Neural cell (in vitro differentiated cells): ENCODE measurements at regions not wholly inside any gene's neighbourhood (a gene's known extent, or its start where the extent isn't known, plus 50 kb on each side); places are given as distances from the start of the nearest gene placed in this dataset.

ENCODE experiments used
- H2AFZ ChIP-seq: fragments of 200-600, 300-800 bp; sonication (generic), shearing (Covaris generic); 2 replicates; pipeline ENCODE4 v1.6.0; 2014; ENCODE audit warnings: low read depth, mild to moderate bottlenecking, antibody characterized with exemption, low read length, moderate library complexity
- H3F3A ChIP-seq: fragments of 200-600 bp; shearing (Covaris generic); 2 replicates; pipeline ENCODE4 v1.6.1; 2016; ENCODE audit warnings: mild to moderate bottlenecking, moderate library complexity, mixed read lengths, antibody characterized with exemption, low read length; ENCODE audit not compliant: insufficient read depth, poor library complexity, severe bottlenecking
- H3K27ac ChIP-seq: fragments of 200-600, 300-800 bp; sonication (generic), shearing (Covaris generic); 2 replicates; pipeline ENCODE4 v1.5.1; 2014; ENCODE audit warnings: mild to moderate bottlenecking, low read length, moderate library complexity
- H3K27me3 ChIP-seq: fragments of 300-800, 200-600 bp; sonication (generic), shearing (Covaris generic); 2 replicates; pipeline ENCODE4 v1.6.0; 2014; ENCODE audit warnings: mild to moderate bottlenecking, low read depth, low read length, moderate library complexity; ENCODE audit not compliant: insufficient read depth
- H3K36me3 ChIP-seq: fragments of 300-800, 200-600 bp; sonication (generic), shearing (Covaris generic); 2 replicates; pipeline ENCODE4 v1.5.1; 2014; ENCODE audit warnings: mild to moderate bottlenecking, antibody characterized with exemption, low read length, moderate library complexity; ENCODE audit not compliant: insufficient read depth
- H3K4me2 ChIP-seq: fragments of 300-800, 200-600 bp; sonication (generic), shearing (Covaris generic); 2 replicates; pipeline ENCODE4 v1.6.0; 2014; ENCODE audit warnings: mild to moderate bottlenecking, low read length
- H3K4me3 ChIP-seq: fragments of 300-800, 200-600 bp; sonication (generic), shearing (Covaris generic); 2 replicates; pipeline ENCODE4 v1.5.1; 2014; ENCODE audit warnings: mild to moderate bottlenecking, low read length, moderate library complexity
- H3K79me2 ChIP-seq: fragments of 200-600 bp; shearing (Covaris generic); replicated peaks from 2 replicates; pipeline ENCODE4 v1.6.0; 2014; ENCODE audit warnings: mild to moderate bottlenecking, low read length, moderate library complexity; ENCODE audit not compliant: insufficient read depth
- H3K9ac ChIP-seq: fragments of 300-800, 200-600 bp; sonication (generic), shearing (Covaris generic); 2 replicates; pipeline ENCODE4 v1.6.1; 2016; ENCODE audit warnings: mild to moderate bottlenecking, low read length, mixed read lengths
- H3K9me2 ChIP-seq: fragments of 200-600 bp; shearing (Covaris generic); 2 replicates; pipeline ENCODE4 v1.6.1; 2016; ENCODE audit warnings: mild to moderate bottlenecking, low read length, mixed read lengths; ENCODE audit not compliant: insufficient read depth
- H3K9me3 ChIP-seq: fragments of 200-600, 300-800 bp; sonication (generic), shearing (Covaris generic); 2 replicates; pipeline ENCODE4 v1.6.1; 2016; ENCODE audit warnings: mild to moderate bottlenecking, mixed run types, low read length, moderate library complexity, mixed read lengths
- H4K20me1 ChIP-seq: fragments of 200-600 bp; shearing (Covaris generic); 2 replicates; pipeline ENCODE4 v1.6.1; 2016; ENCODE audit warnings: mild to moderate bottlenecking, mixed run types; ENCODE audit not compliant: insufficient read depth
- EZH2 ChIP-seq: fragments of 200-600, 300-800 bp; shearing (Covaris generic), sonication (generic); IDR thresholded peaks from 2 replicates; pipeline ENCODE4 v1.6.1; 2014; ENCODE audit warnings: antibody characterized with exemption, low read length, borderline replicate concordance, mild to moderate bottlenecking; ENCODE audit not compliant: insufficient read depth, poor library complexity, severe bottlenecking
- MXI1 ChIP-seq: fragments of 450-650 bp; conservative IDR thresholded peaks from 2 replicates; pipeline ENCODE4 v1.6.1; 2014; ENCODE audit warnings: antibody characterized with exemption, mild to moderate bottlenecking; ENCODE audit not compliant: poor library complexity, severe bottlenecking
- POLR2AphosphoS5 ChIP-seq: IDR thresholded peaks from 2 replicates; pipeline ENCODE4 v1.6.1; 2012
- RAD21 ChIP-seq: fragments of 450-650 bp; conservative IDR thresholded peaks from 2 replicates; pipeline ENCODE4 v1.6.1; 2014; ENCODE audit warnings: antibody characterized with exemption, mild to moderate bottlenecking, moderate library complexity
- TAF1 ChIP-seq: IDR thresholded peaks from 2 replicates; pipeline ENCODE4 v1.6.1; 2012; ENCODE audit warnings: low read depth
- TF ChIP-seq, protein P1 (sequence below): IDR thresholded peaks from 2 replicates; pipeline ENCODE4 v1.6.1; 2012; ENCODE audit warnings: borderline replicate concordance
- TF ChIP-seq, protein P2 (sequence below): fragments of 450-650 bp; IDR thresholded peaks from 2 replicates; pipeline ENCODE4 v1.5.1; 2014; ENCODE audit warnings: antibody characterized with exemption, mild to moderate bottlenecking, moderate library complexity; ENCODE audit not compliant: poor library complexity, severe bottlenecking

DNA sequence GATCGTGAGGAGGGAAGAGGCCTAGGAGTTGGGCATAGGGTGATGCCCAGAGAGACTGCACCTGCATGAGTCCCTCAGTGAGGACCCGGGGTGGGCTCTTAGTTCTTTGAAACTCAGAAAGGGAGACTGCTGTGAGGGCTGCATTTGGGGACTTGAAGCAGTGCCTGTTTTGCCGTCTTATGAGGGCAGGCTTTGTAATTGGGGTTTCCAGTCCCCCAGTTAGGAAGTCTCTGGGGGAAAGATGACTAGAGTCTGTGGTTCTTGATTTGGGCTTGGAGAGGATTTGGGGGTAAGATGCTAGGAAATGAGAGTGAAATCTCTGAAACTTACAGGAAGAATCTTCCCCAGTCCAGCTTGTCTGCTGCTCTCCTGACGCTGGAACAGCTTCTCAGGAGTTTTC is 99.6 kb downstream of the ARF6 start:
- Histone ChIP-seq H3K27me3 (no peaks in the 10 kb centered on the region), H2AFZ (no peak overlapping the region), H3F3A (no peaks in the 10 kb centered on the region), H3K27ac (no peak overlapping the region), H3K36me3 (no peaks in the 10 kb centered on the region), H3K79me2 (no peaks in the 10 kb centered on the region), H4K20me1 (no peaks in the 10 kb centered on the region), H3K4me2 (no peak overlapping the region), H3K9ac (no peak overlapping the region), H3K9me3 (no peaks in the 10 kb centered on the region), H3K4me3 (no peak overlapping the region), H3K9me2 (no peaks in the 10 kb centered on the region)
- TF ChIP-seq, protein P1, sequence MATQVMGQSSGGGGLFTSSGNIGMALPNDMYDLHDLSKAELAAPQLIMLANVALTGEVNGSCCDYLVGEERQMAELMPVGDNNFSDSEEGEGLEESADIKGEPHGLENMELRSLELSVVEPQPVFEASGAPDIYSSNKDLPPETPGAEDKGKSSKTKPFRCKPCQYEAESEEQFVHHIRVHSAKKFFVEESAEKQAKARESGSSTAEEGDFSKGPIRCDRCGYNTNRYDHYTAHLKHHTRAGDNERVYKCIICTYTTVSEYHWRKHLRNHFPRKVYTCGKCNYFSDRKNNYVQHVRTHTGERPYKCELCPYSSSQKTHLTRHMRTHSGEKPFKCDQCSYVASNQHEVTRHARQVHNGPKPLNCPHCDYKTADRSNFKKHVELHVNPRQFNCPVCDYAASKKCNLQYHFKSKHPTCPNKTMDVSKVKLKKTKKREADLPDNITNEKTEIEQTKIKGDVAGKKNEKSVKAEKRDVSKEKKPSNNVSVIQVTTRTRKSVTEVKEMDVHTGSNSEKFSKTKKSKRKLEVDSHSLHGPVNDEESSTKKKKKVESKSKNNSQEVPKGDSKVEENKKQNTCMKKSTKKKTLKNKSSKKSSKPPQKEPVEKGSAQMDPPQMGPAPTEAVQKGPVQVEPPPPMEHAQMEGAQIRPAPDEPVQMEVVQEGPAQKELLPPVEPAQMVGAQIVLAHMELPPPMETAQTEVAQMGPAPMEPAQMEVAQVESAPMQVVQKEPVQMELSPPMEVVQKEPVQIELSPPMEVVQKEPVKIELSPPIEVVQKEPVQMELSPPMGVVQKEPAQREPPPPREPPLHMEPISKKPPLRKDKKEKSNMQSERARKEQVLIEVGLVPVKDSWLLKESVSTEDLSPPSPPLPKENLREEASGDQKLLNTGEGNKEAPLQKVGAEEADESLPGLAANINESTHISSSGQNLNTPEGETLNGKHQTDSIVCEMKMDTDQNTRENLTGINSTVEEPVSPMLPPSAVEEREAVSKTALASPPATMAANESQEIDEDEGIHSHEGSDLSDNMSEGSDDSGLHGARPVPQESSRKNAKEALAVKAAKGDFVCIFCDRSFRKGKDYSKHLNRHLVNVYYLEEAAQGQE, result no peak
- no peak for TF ChIP-seq EZH2
- TF ChIP-seq, protein P2, sequence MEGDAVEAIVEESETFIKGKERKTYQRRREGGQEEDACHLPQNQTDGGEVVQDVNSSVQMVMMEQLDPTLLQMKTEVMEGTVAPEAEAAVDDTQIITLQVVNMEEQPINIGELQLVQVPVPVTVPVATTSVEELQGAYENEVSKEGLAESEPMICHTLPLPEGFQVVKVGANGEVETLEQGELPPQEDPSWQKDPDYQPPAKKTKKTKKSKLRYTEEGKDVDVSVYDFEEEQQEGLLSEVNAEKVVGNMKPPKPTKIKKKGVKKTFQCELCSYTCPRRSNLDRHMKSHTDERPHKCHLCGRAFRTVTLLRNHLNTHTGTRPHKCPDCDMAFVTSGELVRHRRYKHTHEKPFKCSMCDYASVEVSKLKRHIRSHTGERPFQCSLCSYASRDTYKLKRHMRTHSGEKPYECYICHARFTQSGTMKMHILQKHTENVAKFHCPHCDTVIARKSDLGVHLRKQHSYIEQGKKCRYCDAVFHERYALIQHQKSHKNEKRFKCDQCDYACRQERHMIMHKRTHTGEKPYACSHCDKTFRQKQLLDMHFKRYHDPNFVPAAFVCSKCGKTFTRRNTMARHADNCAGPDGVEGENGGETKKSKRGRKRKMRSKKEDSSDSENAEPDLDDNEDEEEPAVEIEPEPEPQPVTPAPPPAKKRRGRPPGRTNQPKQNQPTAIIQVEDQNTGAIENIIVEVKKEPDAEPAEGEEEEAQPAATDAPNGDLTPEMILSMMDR, result no peak
- TF ChIP-seq TAF1, result no peak
- no peak for TF ChIP-seq MXI1
- TF ChIP-seq RAD21, result no peak
- no peak for TF ChIP-seq POLR2AphosphoS5

DNA sequence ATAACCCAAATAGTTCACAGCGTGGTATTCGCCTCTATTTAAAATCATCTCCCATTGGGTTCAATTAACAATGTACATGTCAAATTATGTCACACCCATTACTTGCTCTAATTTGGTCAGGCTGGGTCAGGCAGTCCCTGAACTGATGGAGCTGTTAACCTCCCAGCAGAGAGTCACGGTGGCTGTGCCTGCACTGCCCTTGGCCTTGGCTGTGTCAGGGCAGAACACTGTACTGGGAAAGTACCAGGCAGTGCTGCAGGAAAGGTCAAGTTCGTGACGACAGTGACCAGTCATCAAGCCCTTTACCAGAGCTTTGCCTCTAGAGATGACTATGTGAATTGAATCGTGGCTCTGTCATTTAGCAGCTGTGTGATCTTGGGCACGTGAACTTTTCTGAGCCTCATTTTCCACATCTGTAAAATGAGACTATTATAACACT is 100.0 kb downstream of the ARF6 start:
- no peak overlapping the region for H3K27ac ChIP-seq
- H3K9ac ChIP-seq, result no peak overlapping the region
- no peak overlapping the region for H2AFZ ChIP-seq

More for the DNA sequence above, 100.0 kb downstream of the ARF6 start:
- no peaks in the 10 kb centered on the region for H3K9me2 ChIP-seq
- no peak overlapping the region for H3K4me3 ChIP-seq
- H3K9me3 ChIP-seq, result no peaks in the 10 kb centered on the region
- H3K27me3 ChIP-seq, result no peaks in the 10 kb centered on the region
- TF ChIP-seq, protein P1, result no peak
- no peak for TF ChIP-seq TAF1
- H3K4me2 ChIP-seq, result no peak overlapping the region
- H4K20me1 ChIP-seq, result no peaks in the 10 kb centered on the region
- no peaks in the 10 kb centered on the region for H3F3A ChIP-seq
- no peaks in the 10 kb centered on the region for H3K79me2 ChIP-seq
- H3K36me3 ChIP-seq, result no peaks in the 10 kb centered on the region
